ENCODE measurements at regions not wholly inside any gene's neighbourhood (a gene's known extent, or its start where the extent isn't known, plus 50 kb on each side); places are given as distances from the start of the nearest gene placed in this dataset.

DNA sequence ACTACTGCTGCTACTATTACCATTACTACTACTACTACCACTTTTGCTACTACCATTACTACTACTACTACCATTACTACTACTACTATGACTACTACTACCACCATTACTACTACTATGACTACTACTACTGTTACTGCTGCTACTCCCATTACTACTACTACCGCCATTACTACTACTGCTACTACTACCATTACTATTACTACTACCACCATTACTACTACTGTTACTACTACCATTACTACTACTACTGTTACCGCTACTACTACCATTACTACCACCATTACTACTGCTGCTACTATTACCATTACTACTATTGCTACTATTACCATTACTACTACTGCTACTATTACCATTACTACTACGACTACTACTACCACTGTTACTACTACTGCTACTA, 209.1 kb downstream of the IRF8 start:
- no peak for TF ChIP-seq POLR2AphosphoS5 (IDR thresholded peaks at IDR 0.05; ENCODE audit: low read depth)
- TF ChIP-seq, protein P1, sequence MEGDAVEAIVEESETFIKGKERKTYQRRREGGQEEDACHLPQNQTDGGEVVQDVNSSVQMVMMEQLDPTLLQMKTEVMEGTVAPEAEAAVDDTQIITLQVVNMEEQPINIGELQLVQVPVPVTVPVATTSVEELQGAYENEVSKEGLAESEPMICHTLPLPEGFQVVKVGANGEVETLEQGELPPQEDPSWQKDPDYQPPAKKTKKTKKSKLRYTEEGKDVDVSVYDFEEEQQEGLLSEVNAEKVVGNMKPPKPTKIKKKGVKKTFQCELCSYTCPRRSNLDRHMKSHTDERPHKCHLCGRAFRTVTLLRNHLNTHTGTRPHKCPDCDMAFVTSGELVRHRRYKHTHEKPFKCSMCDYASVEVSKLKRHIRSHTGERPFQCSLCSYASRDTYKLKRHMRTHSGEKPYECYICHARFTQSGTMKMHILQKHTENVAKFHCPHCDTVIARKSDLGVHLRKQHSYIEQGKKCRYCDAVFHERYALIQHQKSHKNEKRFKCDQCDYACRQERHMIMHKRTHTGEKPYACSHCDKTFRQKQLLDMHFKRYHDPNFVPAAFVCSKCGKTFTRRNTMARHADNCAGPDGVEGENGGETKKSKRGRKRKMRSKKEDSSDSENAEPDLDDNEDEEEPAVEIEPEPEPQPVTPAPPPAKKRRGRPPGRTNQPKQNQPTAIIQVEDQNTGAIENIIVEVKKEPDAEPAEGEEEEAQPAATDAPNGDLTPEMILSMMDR (IDR thresholded peaks at IDR 0.05; ENCODE audit: insufficient read depth, low read length) = no peak

Data from HL-60 (cell line).